WI38 (cell line): ENCODE measurements at regions not wholly inside any gene's neighbourhood (a gene's known extent, or its start where the extent isn't known, plus 50 kb on each side); places are given as distances from the start of the nearest gene placed in this dataset.
"Not testable (repeated sequence)": the region's sequence is repeated elsewhere in the genome, so short reads cannot be mapped to it uniquely, and the experiment has no call there.

Experiments used
- H3K4me3 ChIP-seq: 2 replicates; pipeline ENCODE4 v1.5.1; 2011; ENCODE audit warnings: low read depth, mild to moderate bottlenecking, control low read depth, low read length
- TF ChIP-seq, protein P1 (sequence below): IDR thresholded peaks from 2 replicates; pipeline ENCODE4 v1.5.1; 2012; ENCODE audit warnings: low read depth, mild to moderate bottlenecking, control low read depth, low read length

DNA sequence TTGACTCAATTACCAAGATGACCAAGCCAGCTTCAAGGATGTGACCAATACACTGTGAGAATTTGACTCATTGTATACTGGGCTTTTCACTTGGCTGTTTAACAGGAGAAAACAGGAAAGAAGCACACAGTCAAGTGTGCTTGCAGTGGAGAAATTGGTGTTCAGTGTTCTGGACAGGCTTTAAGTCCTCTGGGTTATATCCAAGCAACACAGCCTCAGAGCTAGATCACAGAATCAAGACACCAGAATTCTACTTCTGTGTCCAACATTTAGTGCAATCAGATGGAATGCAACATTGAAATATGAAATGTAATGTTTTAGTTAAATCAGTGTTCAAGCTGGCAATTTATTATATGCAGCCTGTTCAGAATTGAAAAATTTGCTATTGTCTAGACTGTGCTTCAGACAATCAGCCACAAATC is 694.4 kb downstream of the LTN1 start:
- no peak overlapping the region for H3K4me3 ChIP-seq
- TF ChIP-seq, protein P1, sequence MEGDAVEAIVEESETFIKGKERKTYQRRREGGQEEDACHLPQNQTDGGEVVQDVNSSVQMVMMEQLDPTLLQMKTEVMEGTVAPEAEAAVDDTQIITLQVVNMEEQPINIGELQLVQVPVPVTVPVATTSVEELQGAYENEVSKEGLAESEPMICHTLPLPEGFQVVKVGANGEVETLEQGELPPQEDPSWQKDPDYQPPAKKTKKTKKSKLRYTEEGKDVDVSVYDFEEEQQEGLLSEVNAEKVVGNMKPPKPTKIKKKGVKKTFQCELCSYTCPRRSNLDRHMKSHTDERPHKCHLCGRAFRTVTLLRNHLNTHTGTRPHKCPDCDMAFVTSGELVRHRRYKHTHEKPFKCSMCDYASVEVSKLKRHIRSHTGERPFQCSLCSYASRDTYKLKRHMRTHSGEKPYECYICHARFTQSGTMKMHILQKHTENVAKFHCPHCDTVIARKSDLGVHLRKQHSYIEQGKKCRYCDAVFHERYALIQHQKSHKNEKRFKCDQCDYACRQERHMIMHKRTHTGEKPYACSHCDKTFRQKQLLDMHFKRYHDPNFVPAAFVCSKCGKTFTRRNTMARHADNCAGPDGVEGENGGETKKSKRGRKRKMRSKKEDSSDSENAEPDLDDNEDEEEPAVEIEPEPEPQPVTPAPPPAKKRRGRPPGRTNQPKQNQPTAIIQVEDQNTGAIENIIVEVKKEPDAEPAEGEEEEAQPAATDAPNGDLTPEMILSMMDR, result no peak

DNA sequence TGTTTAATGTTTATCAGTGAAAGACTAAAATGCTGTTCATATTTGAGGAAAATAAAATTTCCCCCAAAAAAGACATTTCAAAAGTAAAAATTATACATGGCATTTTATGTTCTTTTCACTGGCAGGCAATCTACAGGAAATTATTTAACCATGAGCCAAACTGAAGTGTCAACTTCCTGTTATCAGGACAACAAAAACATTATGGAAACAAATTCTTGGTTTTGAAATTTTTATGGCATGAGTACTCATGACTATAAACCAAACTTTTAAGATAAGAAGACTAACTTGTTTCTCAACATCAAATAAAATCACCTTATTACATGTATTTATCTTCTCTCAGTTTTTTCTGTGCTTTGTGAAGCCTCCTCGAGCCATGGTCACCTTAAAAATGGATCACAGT is 698.6 kb downstream of the LTN1 start:
- TF ChIP-seq, protein P1, result no peak
- no peak overlapping the region for H3K4me3 ChIP-seq

- H3K4me3 ChIP-seq, result no peak overlapping the region
- TF ChIP-seq, protein P1, result no peak
Observed at GRCh38 chr21:28283641-28284490, 708.8 kb downstream of the LTN1 start.

DNA sequence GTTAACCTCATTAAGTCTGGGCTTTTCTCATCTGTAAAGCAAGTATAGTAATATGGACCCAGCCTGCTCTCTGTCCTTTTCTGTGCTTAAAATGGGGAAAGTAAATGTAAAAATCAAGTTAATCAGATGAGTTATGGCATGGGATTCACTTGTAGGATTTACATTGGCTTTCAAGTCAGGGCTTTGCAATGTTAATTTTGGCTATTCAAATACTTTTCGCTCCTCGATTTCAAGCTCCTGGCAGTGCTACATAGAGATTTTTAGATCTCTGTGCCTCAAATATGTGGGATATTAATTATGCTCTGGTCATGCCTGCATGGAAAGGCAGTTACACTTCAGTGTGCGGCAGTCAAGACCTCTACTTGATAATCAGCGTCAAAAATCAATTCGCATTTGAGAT is 709.8 kb downstream of the LTN1 start:
- no peak overlapping the region for H3K4me3 ChIP-seq
- TF ChIP-seq, protein P1, result no peak

- H3K4me3 ChIP-seq, result not testable (repeated sequence)
Observed at GRCh38 chr21:28281357-28281756, 711.3 kb downstream of the LTN1 start.

GRCh38 chr21:28280611-28281010 is 712.1 kb downstream of the LTN1 start:
- TF ChIP-seq, protein P1, result no peak
- no peak overlapping the region for H3K4me3 ChIP-seq

DNA sequence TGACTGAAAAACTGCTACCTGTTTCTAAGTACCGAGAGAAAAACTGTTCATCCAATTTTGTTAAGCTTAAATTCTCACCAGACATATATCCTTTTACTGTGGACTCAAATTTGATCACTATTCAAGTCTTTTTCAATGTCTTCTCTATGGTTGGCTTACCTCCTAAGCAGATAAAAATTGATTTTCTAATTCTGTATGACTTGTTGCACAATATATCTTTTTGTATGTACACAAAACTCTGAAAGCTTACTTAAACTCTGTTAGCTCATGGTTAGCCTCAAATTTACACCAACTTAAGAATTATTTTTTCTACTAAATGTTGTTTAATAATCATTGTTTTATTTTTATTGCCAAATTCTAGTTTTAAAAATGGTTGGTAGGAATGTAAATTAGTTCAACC is 715.4 kb downstream of the LTN1 start:
- no peak overlapping the region for H3K4me3 ChIP-seq
- TF ChIP-seq, protein P1, result no peak
